Smooth muscle cell (in vitro differentiated cells): ENCODE measurements at regions not wholly inside any gene's neighbourhood (a gene's known extent, or its start where the extent isn't known, plus 50 kb on each side); places are given as distances from the start of the nearest gene placed in this dataset.

Experiments
- DNase-seq: peaks from one replicate; lab custom pipeline; 2025; ENCODE audit not compliant: unreplicated experiment; lab: John Stamatoyannopoulos, UW
- H2AFZ ChIP-seq: fragments of 200-600 bp; sonication (generic); 2 replicates; pipeline ENCODE4 v1.6.0; 2016; ENCODE audit warnings: antibody characterized with exemption, low read depth, mild to moderate bottlenecking
- H3F3A ChIP-seq: fragments of 200-600 bp; sonication (generic); 2 replicates; pipeline ENCODE4 v1.6.0; 2017; ENCODE audit warnings: antibody characterized with exemption, low read depth
- H3K27ac ChIP-seq: fragments of 200-600 bp; sonication (generic); 2 replicates; pipeline ENCODE4 v1.5.1; 2016; ENCODE audit warnings: low read depth, mild to moderate bottlenecking
- H3K27me3 ChIP-seq: fragments of 200-600 bp; sonication (generic); 2 replicates; pipeline ENCODE4 v1.6.1; 2016; ENCODE audit warnings: low read depth, mild to moderate bottlenecking
- H3K36me3 ChIP-seq: fragments of 200-600 bp; sonication (generic); 2 replicates; pipeline ENCODE4 v1.5.1; 2016; ENCODE audit warnings: low read depth
- H3K4me1 ChIP-seq: fragments of 200-600 bp; sonication (generic); 2 replicates; pipeline ENCODE4 v1.5.1; 2016; ENCODE audit warnings: low read depth
- H3K4me2 ChIP-seq: fragments of 200-600 bp; sonication (generic); 2 replicates; pipeline ENCODE4 v1.6.0; 2016; ENCODE audit warnings: mild to moderate bottlenecking
- H3K4me3 ChIP-seq: fragments of 200-600 bp; sonication (generic); 2 replicates; pipeline ENCODE4 v1.5.1; 2016; ENCODE audit warnings: mild to moderate bottlenecking
- H3K79me2 ChIP-seq: fragments of 200-600 bp; sonication (generic); 2 replicates; pipeline ENCODE4 v1.6.0; 2016; ENCODE audit warnings: low read depth, mild to moderate bottlenecking
- H3K9ac ChIP-seq: fragments of 200-600 bp; sonication (generic); 2 replicates; pipeline ENCODE4 v1.6.0; 2016; ENCODE audit warnings: low read depth
- H3K9me3 ChIP-seq: fragments of 200-600 bp; sonication (generic); replicated peaks from 2 replicates; pipeline ENCODE4 v1.5.1; 2016; ENCODE audit warnings: low read depth
- H4K20me1 ChIP-seq: fragments of 200-600 bp; sonication (generic); 2 replicates; pipeline ENCODE4 v1.6.0; 2016; ENCODE audit warnings: low read depth
- WGBS: methylation state at CpG from one replicate; pipeline ENCODE4 v1.1.7; 2016; ENCODE audit warnings: low lambda C conversion rate; 5-methylcytosine and 5-hydroxymethylcytosine counted together
- TF ChIP-seq, protein P1 (sequence below): fragments of 200-600 bp; sonication (generic); IDR thresholded peaks from 2 replicates; pipeline ENCODE4 v1.5.1; 2017; ENCODE audit warnings: borderline replicate concordance, mild to moderate bottlenecking, antibody characterized with exemption; ENCODE audit not compliant: insufficient read depth, poor library complexity, severe bottlenecking

DNA sequence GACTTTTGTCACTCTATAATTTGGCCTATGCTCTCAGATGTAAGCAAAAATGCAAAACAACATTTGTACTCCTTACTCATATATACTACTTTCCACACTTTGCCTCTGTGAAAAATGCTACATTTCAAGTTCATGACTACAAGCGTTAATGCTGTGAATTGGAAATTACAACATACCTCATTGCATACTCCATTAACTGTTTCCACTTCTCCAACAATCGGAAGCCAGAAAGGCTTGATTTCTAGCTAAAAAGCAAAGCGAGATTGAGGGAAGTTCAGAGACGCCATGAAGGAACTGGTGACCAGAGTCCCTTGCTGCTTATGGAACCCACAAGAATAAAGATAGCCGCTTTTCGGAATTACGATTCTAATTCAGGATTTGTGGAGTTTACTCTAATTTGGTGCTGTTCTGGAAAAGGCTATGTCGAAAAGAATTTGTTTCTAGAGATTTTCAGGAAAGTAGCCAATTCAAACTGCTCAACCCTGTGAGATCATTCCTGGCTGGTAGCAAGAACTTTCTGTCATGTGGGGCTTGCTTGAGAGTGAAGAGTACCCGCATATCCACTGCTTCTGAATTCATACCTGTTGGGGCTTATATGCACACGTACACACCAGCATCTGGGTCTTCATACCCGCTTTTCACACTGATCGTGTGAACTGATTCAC lies 98.0 kb upstream of the CITED2 start:
- Histone ChIP-seq H3F3A (peaks cover 7% of the 10 kb centered on the region), H4K20me1 (no peaks in the 10 kb centered on the region), H3K9me3 (no peaks in the 10 kb centered on the region), H3K4me2 (no peak overlapping the region), H3K9ac (no peak overlapping the region), H3K36me3 (no peaks in the 10 kb centered on the region), H3K4me3 (no peak overlapping the region), H3K79me2 (no peaks in the 10 kb centered on the region), H3K27ac (peak overlapping the region; percentile 46), H3K27me3 (no peaks in the 10 kb centered on the region), H3K4me1 (peaks cover 42% of the 10 kb centered on the region), H2AFZ (no peak overlapping the region)
- 89% methylated on average over 12 of the region's 12 CpGs for WGBS
- DNase-seq = no peak
- TF ChIP-seq, protein P1, sequence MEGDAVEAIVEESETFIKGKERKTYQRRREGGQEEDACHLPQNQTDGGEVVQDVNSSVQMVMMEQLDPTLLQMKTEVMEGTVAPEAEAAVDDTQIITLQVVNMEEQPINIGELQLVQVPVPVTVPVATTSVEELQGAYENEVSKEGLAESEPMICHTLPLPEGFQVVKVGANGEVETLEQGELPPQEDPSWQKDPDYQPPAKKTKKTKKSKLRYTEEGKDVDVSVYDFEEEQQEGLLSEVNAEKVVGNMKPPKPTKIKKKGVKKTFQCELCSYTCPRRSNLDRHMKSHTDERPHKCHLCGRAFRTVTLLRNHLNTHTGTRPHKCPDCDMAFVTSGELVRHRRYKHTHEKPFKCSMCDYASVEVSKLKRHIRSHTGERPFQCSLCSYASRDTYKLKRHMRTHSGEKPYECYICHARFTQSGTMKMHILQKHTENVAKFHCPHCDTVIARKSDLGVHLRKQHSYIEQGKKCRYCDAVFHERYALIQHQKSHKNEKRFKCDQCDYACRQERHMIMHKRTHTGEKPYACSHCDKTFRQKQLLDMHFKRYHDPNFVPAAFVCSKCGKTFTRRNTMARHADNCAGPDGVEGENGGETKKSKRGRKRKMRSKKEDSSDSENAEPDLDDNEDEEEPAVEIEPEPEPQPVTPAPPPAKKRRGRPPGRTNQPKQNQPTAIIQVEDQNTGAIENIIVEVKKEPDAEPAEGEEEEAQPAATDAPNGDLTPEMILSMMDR = no peak

DNA sequence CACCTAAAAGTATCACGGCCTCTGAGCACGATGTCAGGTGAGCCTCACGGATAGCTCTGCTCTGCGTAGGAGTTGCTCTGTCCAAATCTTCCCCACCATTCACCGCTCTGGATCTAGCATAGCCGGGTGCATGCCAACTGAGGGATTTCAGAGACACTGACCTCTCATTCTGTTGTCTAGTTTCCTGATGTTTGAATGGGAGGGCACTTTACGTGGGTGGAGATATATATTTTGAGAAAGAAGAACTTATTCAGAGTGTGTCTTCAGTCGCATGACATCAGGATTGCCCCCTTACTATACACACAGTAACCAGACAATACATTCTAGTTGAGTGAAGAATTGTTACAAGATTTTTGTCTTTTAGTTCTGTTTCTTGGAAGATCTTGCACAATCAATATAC lies 96.5 kb upstream of the CITED2 start:
- no peaks in the 10 kb centered on the region for H3K36me3 ChIP-seq

DNA sequence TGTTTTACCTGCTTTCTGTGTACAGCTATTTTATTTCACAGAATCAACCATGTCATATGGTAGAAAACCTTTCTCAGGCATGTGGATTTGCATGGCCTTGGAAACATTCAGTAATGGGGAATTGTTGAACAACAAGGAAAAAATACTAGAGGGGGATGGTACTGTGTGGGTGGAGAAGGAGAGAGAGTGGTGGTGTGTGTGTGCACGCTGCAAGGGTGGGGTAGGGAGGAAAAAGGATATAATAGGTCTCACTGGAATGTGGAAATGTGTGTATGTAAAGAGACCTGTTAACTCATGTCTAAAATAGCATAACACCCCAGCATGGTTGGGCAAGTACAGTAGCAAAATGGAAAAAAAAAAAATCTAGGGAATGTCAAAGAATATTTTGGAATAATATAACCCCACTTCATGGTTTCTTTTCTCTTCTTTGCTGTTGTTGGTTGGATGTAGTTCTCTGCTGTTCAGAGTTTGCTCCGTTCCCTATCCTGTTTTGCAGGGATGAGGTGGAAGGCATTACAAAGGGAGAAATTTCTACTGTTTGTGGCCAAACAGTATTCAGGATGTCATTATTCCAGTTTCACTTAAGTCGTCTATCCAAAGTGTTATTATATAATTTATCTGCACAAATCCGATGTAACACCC lies 93.9 kb upstream of the CITED2 start:
- 48% methylated on average over 4 of the region's 4 CpGs for WGBS

More for the DNA sequence above, 96.5 kb upstream of the CITED2 start:
- no peak for DNase-seq
- no peaks in the 10 kb centered on the region for H3K79me2 ChIP-seq
- H3K4me1 ChIP-seq = peaks cover 42% of the 10 kb centered on the region
- no peak overlapping the region for H3K4me3 ChIP-seq
- H3K27ac ChIP-seq = no peak overlapping the region
- H2AFZ ChIP-seq = peak overlapping the region; percentile 18
- TF ChIP-seq, protein P1 = no peak
- no peaks in the 10 kb centered on the region for H3K9me3 ChIP-seq
- WGBS = 94% methylated on average over 8 of the region's 8 CpGs
- H4K20me1 ChIP-seq = no peaks in the 10 kb centered on the region
- H3K9ac ChIP-seq = no peak overlapping the region
- peaks cover 7% of the 10 kb centered on the region for H3F3A ChIP-seq
- H3K27me3 ChIP-seq = no peaks in the 10 kb centered on the region
- H3K4me2 ChIP-seq = no peak overlapping the region

More for the DNA sequence above, 93.9 kb upstream of the CITED2 start:
- Histone ChIP-seq H4K20me1 (no peaks in the 10 kb centered on the region), H3K79me2 (no peaks in the 10 kb centered on the region), H3K4me2 (peak overlapping the region; percentile 19), H3F3A (no peaks in the 10 kb centered on the region), H3K27me3 (no peaks in the 10 kb centered on the region), H3K9me3 (no peaks in the 10 kb centered on the region), H3K27ac (peak overlapping the region; percentile 42), H2AFZ (no peak overlapping the region), H3K9ac (no peak overlapping the region), H3K4me3 (no peak overlapping the region), H3K36me3 (no peaks in the 10 kb centered on the region), H3K4me1 (peaks cover 15% of the 10 kb centered on the region)
- no peak for DNase-seq
- TF ChIP-seq, protein P1 = no peak
